ENCODE measurements at regions not wholly inside any gene's neighbourhood (a gene's known extent, or its start where the extent isn't known, plus 50 kb on each side); places are given as distances from the start of the nearest gene placed in this dataset.
"Not testable (repeated sequence)": the region's sequence is repeated elsewhere in the genome, so short reads cannot be mapped to it uniquely, and the experiment has no call there.

DNA sequence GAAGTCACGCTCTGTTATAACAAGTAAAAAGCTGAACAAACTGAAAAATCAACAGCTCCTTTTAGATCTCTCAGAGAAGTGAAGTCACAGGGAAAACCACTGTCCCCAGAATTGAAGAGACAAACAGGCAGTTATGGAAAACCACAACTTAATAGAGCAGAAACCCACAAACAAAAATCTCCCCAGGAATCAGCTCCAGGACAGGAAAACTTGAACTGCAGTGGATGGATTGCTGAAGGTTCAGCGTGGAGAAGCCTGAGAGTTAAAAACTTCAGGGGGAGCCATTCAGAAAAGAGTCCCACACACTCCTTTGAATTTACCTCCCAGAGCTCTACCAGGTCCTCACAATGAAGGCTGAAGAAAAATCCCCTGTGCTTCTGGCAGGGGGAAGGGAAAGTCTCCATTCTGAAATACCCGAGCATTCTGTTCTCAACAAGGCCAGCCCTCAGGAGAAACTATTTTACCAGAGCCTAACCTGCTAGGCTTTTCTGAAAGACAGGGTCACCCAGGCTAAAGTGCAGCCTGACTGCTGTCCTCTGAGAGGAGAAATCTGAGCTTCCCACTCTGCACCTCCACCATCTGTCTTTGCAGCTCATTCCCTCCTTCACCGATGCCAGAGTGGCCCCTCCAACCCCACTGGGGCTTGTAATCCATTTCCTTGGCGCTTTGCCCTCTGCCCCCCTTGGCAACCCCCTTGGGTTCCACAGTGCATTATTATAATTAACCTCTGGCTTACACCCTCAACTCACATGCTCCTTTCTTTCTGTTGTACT lies 65.0 kb upstream of the CCNY start:
- no peak for DNase-seq
- TF ChIP-seq CTCF (IDR thresholded peaks at IDR 0.05): no peak
- Histone ChIP-seq H3K9me3 (no peaks in the 10 kb centered on the region), H3K4me3 (no peak overlapping the region), H3K27ac (no peak overlapping the region), H3K4me1 (peaks cover 6% of the 10 kb centered on the region), H3K27me3 (no peaks in the 10 kb centered on the region), H3K36me3 (no peaks in the 10 kb centered on the region)
- intact Hi-C loops (cut with DNase I): no loop called here
- ATAC-seq: no peak

DNA sequence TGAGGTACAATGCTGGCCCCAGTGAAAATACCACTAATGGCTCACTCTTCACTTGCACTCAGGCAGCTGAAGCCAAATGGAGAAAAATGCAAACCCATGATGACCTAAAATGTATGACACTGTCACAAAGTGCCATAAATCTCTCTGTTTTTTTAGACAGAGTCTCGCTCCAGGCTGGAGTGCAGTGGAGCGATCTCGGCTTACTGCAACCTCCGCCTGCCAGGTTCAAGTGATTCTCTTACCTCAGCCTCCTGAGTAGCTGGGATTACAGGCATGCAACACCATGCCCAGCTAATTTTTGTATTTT lies 64.5 kb upstream of the CCNY start:
- H3K4me3 ChIP-seq; H3K4me1 ChIP-seq; ATAC-seq; intact Hi-C loops (cut with DNase I); DNase-seq; H3K9me3 ChIP-seq; H3K36me3 ChIP-seq; H3K27ac ChIP-seq; H3K27me3 ChIP-seq: not testable (repeated sequence)

DNA sequence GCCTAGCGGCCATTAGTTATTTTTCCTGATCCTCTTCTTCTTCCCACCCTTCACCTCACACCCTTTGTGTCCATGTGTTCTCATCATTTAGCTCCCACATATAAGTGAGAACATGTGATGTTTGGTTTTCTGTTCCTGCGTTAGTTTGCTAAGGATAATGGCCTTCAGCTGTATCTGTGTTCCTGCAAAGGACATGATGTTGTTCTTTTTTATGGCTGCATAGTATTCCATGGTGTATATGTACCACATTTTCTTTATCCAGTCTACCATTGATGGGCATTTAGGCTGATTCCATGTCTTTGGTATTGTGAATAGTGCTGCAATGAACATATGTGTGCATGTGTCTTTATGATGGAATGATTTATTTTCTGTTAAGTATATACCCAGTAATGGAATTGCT lies 63.9 kb upstream of the CCNY start:
- H3K4me1 ChIP-seq; H3K4me3 ChIP-seq; DNase-seq; H3K9me3 ChIP-seq; intact Hi-C loops (cut with DNase I); H3K27me3 ChIP-seq; H3K27ac ChIP-seq; ATAC-seq; H3K36me3 ChIP-seq: not testable (repeated sequence)

DNA sequence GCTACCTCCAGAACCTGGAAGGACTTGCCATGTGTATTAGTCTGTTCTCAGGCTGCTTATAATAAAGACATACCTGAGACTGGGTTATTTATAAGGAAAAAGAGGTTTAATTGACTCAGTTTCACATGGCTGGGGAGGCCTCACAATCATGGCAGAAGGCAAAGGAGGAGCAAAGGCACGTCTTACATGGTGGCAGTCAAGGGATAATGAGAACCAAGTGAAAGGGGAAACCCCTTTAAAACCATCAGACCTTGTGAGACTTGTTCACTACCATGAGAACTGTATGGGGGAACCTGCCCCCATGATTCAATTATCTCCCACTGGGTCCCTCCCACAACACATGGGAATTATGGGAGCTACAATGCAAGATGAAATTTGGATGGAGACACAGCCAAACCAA lies 62.3 kb upstream of the CCNY start:
- H3K36me3 ChIP-seq; H3K27me3 ChIP-seq; H3K27ac ChIP-seq; ATAC-seq; H3K9me3 ChIP-seq; H3K4me1 ChIP-seq; intact Hi-C loops (cut with DNase I); DNase-seq; H3K4me3 ChIP-seq: not testable (repeated sequence)

DNA sequence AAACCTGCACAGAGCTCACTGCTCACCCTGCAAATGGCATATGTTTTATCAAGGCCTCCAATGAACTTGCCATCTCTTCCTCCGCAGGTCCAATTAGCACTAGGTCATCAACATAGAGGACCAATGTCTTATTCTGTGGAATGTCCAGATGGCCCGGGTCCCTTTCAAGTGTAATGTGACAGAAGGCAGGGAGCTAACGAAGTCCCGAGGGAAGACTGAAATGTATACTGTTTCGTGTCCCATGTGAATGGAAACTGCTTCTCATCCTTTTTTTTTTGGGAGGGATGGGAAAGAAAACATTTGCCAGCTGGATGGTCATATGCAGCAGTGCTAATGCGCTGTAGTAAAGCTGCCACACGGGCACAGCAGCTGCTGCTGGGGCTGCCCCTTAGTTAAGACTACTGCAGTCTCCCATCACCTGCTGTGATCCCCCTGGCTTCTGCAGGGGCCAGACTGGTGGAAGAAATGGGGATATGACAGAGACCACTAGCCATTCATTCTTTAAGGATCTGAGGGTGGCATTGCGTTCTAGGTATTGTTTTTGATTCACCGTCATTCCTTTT lies 61.7 kb upstream of the CCNY start:
- no peak for DNase-seq

GRCh38 chr10:35276889-35277288 lies 59.4 kb upstream of the CCNY start:
- no peak for TF ChIP-seq CTCF (IDR thresholded peaks at IDR 0.05)
- no peak for DNase-seq
- no peaks in the 10 kb centered on the region for H3K9me3 ChIP-seq
- no peak for ATAC-seq
- no peak overlapping the region for H3K27ac ChIP-seq
- H3K36me3 ChIP-seq: no peaks in the 10 kb centered on the region
- no peaks in the 10 kb centered on the region for H3K27me3 ChIP-seq
- H3K4me3 ChIP-seq: no peak overlapping the region
- H3K4me1 ChIP-seq: no peaks in the 10 kb centered on the region
- intact Hi-C loops (cut with DNase I): no loop called here

More for the DNA sequence above, 61.7 kb upstream of the CCNY start:
- Histone ChIP-seq H3K4me1 (no peaks in the 10 kb centered on the region), H3K9me3 (no peaks in the 10 kb centered on the region), H3K27ac (no peak overlapping the region), H3K27me3 (no peaks in the 10 kb centered on the region), H3K36me3 (no peaks in the 10 kb centered on the region), H3K4me3 (no peak overlapping the region)
- ATAC-seq: no peak
- TF ChIP-seq CTCF (IDR thresholded peaks at IDR 0.05): no peak
- intact Hi-C loops (cut with DNase I): no loop called here

- H3K4me1 ChIP-seq; ATAC-seq; H3K36me3 ChIP-seq; H3K4me3 ChIP-seq; H3K9me3 ChIP-seq; H3K27me3 ChIP-seq; intact Hi-C loops (cut with DNase I); H3K27ac ChIP-seq; DNase-seq: not testable (repeated sequence)
Measured at GRCh38 chr10:35280246-35280645, 56.1 kb upstream of the CCNY start.

All from upper lobe of right lung (tissue), 1 donor.